ENCODE measurements at regions not wholly inside any gene's neighbourhood (a gene's known extent, or its start where the extent isn't known, plus 50 kb on each side); places are given as distances from the start of the nearest gene placed in this dataset.

DNA sequence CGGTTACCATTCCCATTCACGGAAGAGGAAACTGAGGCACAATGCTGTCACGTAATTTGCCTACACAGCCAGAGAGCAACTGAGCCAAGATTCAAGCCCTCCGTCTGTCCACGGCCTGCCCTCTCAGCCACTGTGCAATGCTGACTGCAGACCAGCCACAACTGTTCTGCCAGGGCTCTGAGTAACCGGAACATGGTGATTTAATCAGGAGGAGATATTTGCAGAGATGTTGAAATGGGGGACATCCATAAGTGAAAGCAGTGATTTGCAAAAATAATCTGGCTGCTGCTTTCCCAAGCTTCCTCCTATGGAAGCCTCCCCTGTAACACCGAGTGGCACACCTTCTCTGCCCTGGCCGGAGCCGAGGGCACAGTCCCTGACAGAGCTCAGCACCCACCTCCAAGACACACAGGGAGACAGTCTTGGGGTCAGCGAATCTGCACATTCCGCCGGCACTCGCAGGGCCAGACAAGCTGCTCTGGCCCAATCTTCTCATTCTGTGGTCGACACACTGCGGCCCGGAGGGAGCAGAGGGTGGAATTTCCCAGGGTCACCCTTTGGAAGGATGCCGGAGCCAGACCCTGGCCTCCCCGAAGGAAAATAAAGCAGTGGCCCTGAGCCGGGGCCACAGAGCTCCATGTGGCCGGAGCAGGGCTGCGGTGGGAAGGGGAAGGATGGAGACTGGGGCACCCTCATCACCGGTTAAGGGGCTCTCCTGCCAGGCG is 158.2 kb upstream of the DIO3 start:
- in situ Hi-C loops (cut with HindIII; ENCODE audit: low sequenced_read_pairs), result no loop called here
- DNase-seq (ENCODE audit: low spot score), result no peak

DNA sequence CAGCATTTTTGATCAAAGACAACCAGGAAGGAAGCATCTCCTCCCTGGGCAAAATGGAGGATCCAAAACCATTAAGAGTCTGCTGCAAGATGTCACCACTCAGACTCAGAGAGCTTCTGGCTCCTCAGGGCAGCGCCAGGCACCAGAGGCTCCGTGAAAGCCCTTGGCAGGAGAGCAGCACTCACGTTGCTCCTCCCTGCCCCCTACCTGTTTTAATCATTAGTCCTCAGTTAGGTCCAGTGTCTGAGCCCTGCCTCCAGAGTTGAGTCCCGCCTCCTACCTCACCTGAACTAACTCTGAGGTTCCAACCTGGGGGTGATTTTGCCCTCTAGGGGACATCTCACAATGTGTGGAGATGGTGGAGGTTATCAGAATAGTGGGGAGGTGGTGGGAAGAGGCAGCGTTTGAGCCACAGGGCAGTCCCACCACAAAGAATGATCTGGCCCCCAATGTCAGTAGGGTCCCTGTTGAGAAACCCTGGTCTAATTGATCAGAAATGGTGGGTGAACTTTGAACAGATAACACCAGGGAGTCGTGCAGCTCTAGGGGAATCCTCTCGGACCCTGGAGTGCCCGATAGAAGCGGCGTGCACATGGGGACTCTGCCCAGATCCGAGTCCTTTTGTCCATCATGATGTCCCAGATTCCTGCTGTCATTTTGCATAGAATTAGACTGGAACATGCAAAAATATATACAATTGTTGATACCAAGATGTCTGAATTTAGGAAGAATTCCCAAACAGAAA is 156.7 kb upstream of the DIO3 start:
- no peak for DNase-seq (ENCODE audit: low spot score)
- in situ Hi-C loops (cut with HindIII; ENCODE audit: low sequenced_read_pairs), result no loop called here

DNA sequence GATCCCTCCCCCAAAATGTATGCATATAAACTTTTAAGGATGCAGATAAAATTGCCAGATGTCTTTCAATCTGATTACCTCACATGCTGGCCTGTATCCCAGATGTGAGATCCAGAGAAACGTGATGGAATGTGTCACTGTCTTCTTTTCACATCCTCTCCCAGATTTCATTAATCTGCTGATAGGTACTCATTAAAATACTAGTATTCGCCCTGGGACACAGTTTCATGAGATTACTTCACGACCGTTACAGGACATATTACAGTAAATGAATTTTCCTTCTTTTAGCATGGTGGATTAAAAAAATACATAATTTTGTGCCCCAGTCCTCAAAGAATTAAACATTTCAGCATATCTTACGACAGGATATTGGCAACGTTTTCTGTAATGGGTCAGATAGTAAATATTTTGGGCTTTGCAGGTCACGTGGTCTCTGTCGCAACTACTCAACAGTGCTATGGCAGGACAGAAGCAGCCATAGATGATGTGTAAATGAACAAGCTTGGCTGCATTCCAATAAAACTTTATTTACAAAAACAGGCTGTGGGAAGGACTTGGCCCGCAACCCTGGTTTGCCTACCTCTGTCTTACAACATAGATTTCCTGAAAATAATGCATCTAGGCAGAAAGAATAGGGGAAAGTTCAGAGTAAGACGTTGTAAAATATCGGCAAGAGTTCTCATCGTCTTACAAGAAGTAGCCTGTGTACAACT is 156.0 kb upstream of the DIO3 start:
- in situ Hi-C loops (cut with HindIII; ENCODE audit: low sequenced_read_pairs), result no loop called here

DNA sequence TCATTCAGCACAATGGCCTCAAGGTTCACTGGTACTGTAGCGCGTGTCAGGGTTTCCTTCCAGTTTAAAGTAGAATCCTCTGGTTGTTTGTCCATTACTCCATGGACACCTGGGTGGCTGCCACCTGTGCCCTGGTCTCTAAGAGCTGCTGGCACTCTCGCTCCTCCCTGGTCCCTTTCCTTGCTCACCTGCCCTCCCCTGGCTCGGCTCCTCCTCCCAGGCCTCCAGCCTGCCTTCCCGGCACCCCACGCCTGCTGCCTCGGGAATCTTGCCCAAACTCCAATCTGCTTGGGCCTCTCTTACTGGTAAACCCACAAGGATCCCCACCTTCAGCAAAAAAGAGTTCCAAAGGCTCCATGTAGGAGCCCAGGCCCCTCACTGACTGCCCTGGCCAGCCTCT is 154.4 kb upstream of the DIO3 start:
- in situ Hi-C loops (cut with HindIII; ENCODE audit: low sequenced_read_pairs), result no loop called here
- peak; percentile 87 for DNase-seq (ENCODE audit: low spot score)

More for the DNA sequence above, 156.0 kb upstream of the DIO3 start:
- no peak for DNase-seq (ENCODE audit: low spot score)

DNA sequence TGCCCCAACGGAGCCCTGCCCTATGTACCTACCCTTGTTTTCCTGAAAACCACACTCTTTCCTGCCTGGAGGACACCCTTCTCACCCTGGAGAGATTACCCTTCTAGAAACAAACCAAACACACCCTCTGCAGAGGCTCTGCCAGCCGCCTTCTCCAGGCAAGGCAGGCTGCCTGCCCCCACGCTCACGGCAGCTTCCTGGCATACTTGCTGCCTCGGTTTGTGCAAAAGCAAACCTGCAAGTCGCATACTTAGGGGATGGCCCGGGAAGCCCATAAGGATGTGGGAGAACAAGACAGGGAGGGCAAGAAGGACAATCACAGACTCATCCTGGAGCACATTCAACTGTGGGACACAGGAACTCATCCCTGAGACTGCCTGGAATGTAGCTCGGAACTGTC is 154.0 kb upstream of the DIO3 start:
- no peak for DNase-seq (ENCODE audit: low spot score)
- in situ Hi-C loops (cut with HindIII; ENCODE audit: low sequenced_read_pairs), result no loop called here

DNA sequence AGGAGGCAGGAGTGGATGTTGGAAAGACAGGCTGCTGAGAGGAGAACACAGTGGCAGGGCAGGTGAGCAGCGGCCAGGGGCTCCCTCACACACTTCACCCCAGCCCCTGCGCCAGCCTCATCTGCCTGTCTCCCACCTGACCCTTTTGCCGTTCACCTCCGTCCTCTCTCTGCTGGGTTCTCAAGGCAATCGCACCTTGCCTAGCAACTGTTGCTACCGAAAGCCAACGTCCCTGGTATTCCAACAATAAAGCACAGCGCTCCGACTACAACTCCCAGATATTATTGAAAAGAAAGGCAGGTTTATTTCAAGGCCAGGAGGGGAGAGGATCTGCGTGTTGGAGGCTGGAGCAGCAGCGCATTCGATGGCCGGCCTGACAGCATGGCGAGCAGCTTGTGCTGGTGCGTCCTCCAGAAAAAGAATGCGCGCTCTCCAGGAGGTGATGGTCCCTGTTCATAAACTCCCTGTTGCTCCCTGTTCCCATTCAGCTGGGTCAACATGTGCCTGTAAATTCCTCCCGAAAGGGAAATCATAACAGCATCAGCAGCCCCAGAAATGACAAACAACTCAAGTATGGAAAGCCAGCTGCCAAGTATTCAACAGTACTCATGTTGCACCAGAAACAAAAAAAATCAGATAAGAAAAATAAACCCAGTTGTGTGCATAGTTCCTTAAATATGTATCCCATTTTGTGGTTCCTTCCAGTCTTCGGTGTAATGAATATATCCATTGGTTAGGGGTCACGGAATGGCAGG is 153.0 kb upstream of the DIO3 start:
- in situ Hi-C loops (cut with HindIII; ENCODE audit: low sequenced_read_pairs), result no loop called here
- peak; percentile 5 for DNase-seq (ENCODE audit: low spot score)

DNA sequence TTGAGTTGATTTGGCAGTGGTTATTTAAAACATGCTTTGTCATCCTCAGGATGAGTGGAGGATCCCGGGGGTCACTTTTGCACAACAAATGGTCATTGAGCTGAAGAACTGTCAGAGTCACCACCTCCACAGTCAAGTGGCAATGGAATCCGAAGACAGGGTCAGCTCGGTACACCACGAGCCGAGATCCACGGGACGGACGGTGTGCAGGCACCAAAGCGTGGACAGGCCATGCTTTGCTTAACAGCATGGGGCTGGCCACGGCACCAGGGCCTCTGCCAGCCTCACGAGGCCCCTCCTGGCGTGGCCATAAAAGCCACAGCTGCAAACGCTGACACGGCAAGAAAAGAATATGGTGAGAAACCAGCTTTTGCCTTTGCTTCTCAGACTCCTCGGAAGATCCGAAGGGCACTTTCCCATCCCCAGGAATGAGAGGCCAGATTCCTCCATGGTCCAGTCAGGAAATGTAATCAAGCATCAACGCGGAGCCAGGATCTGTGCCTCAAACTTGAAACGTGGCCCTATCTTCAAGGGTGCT is 152.2 kb upstream of the DIO3 start:
- DNase-seq (ENCODE audit: low spot score), result no peak
- in situ Hi-C loops (cut with HindIII; ENCODE audit: low sequenced_read_pairs), result no loop called here

DNA sequence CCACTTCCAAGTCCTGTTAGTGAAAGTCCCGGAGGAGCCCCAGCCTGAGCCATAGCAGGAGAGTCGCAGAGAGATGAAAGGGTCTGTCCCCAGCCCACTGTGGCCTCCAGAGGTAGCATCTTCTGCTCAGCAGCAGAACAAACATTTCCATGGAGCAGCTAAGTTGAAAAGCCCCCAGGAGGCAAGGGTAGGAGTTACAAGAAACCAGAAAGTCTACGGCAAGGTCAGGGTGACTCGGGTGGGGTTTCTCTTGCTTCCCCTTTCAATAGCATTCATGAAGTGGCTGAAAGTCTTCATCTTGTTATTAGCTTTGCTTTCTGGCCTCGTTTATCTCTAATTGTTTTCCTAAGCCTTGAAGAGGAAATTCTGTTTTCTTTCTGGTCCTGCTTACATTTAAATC is 151.2 kb upstream of the DIO3 start:
- DNase-seq (ENCODE audit: low spot score), result no peak
- in situ Hi-C loops (cut with HindIII; ENCODE audit: low sequenced_read_pairs), result no loop called here

DNA sequence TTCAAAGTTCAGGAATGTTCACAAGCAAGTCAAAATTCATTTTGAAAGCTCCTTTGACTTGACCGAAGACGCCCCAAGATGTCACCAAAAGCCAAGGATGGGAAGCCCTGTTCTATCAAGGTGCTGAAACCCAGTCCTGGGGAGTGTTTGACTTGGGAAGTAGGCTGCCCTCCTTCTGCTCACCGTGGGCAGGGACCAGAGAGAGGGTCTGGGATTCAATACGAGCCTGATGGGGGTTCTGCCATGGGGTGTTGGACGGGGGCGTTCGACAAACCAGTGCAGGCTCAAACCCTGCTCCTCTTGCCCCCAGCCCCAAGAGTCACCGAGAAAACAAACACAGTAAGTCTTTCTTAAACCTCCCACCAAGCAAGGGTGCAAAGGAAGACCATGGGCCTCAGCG is 150.1 kb upstream of the DIO3 start:
- in situ Hi-C loops (cut with HindIII; ENCODE audit: low sequenced_read_pairs), result no loop called here
- no peak for DNase-seq (ENCODE audit: low spot score)

DNA sequence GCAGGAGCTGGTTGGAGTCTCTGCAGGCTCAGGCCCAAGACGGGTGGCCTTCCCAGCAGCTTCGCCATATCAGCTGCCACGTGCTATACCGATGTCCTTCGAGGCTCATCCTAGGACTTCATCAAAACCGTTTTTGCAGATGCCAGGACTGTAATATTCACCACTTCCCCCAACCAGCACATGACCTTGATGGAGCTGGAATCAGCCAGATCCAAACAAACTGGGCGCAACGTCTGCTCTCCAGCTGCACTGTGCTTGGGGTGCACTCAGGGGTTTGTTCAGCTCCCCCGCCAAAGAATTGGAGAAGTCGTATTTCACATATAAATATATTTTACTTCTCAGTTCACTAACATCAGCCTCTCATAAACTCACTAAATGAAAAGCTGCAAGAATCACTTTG is 149.5 kb upstream of the DIO3 start:
- DNase-seq (ENCODE audit: low spot score), result no peak
- in situ Hi-C loops (cut with HindIII; ENCODE audit: low sequenced_read_pairs), result no loop called here

DNA sequence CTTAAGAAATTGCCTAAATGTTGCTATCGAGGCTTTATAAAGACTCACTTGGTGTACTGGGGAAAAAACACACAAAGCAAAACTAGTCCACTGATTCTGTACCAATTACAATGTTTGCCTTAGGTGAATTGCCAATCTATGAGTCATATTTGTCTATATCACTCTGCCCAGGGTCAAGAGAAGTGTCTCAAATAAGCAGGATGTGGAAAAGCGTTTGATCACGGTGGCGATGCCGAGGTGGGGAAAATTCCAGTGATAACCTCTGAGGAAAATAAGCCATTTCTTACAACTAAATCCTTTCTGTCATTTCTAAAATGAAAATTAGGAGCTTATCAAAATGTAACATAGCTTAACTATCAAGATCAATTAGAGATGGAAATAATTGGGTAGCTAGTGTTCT is 148.6 kb upstream of the DIO3 start:
- DNase-seq (ENCODE audit: low spot score), result no peak

DNA sequence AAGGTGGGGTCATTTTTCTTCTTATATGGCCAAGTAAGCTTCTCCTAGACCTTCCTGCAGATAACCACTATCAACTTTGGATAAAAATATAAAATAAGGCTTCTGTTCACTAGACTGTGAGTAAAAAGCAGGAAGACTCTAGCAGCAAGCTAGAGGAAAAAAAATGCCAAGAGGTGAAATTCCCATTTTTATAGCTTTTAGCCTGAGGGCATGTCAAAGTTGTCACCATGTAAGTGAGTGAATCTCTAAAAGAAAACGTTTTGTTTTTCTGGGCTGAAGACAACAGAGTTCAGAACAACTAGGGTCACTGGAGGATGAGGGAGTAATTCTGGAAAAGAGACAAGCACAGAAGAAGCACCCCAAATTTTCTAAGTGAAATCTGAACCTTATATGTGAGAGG is 143.9 kb upstream of the DIO3 start:
- in situ Hi-C loops (cut with HindIII; ENCODE audit: low sequenced_read_pairs), result no loop called here
- DNase-seq (ENCODE audit: low spot score), result no peak

More for the DNA sequence above, 148.6 kb upstream of the DIO3 start:
- in situ Hi-C loops (cut with HindIII; ENCODE audit: low sequenced_read_pairs), result no loop called here

DNA sequence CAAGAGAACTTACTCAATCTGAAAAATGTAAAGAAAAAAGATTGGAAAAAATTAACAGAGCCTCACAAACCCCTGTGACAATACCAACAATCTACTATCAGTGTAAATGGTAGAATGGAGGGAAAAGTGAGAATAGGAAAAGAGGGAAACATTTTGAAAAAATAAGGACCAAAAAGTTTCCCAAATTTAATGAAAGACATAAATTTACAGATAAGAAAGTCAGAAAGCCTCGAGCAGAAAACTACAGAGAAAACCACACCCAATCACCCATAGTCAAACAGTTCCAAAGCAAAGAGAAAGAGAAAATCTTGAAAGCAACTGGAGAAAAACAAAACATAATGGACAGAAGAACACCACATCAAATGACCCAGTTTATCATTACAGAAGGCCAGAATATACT is 142.7 kb upstream of the DIO3 start:
- DNase-seq (ENCODE audit: low spot score), result no peak
- in situ Hi-C loops (cut with HindIII; ENCODE audit: low sequenced_read_pairs), result no loop called here

DNA sequence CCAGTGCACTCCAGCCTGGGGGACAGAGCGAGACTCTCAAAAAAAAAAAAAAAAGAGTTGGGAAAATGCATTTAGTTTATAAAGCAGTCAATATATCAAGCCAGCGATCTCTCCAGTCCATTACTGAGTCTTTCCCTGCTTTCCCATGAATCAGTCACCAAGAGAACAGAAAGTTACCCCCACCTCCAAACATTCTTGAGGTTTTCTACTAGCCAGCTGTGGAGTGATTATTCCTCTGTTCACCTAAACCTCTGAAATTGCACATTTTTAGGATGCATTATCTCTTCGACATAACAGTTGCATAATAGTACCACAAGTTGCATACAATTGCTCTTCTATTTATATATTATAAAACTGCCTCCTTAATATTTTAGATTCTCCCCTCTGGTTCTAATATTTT is 134.8 kb upstream of the DIO3 start:
- DNase-seq (ENCODE audit: low spot score), result no peak
- in situ Hi-C loops (cut with HindIII; ENCODE audit: low sequenced_read_pairs), result no loop called here

DNA sequence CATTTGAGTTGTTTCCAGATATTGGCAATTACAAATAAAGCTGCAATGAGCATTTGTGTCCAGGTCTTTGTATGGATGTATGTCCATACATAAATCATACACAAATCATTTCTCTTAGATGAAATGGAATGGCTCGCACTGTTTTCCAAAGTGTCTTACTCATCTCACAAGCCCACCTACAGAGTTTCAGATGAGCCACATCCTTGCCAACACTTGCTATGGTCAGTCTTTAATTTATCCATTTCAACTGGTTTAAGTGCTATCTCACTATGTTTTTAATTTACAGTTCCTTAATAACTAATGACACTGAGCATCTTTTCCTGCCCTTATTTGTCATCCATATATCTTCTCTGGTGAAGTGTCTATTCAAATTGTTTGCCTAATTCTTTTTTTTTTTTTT is 132.9 kb upstream of the DIO3 start:
- in situ Hi-C loops (cut with HindIII; ENCODE audit: low sequenced_read_pairs), result no loop called here
- no peak for DNase-seq (ENCODE audit: low spot score)

DNA sequence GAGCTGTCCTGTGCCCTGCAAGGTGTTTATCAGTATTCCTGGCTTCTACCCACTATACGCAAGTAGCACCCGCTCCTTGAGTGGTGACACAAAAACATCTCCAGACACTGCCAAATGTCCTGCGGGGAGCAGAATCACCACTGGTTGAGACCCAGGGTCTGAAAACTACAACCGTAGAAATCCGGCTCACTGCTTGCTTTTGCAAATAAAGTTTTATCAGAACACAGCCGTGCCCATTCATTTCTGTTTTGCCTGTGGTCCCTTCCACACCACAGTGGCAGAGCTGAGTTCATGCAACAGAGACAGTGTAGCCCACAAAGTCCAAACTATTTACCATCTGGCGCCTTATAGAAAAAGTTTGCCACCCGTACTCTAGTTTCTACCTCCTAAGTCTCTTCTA is 125.7 kb upstream of the DIO3 start:
- no peak for DNase-seq (ENCODE audit: low spot score)
- in situ Hi-C loops (cut with HindIII; ENCODE audit: low sequenced_read_pairs), result no loop called here

DNA sequence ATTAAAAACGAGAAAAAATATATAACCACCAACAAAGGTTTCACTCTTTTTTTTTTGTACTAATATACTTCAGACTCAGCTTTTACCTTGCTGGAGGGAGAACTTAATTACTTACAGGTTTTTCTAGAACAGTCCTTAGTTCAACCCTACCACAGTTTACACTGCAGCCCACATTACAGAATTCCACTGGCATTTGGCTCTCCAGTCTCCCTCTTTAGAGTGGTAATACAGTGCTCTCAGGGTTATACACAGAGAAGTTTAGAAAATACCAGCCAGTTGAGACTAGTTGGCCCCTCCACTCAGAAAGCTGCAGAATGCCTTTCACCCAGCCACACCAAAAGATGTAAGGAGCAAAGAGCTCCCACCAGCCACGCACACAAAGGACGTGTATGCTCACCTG is 122.3 kb upstream of the DIO3 start:
- in situ Hi-C loops (cut with HindIII; ENCODE audit: low sequenced_read_pairs), result no loop called here
- no peak for DNase-seq (ENCODE audit: low spot score)

DNA sequence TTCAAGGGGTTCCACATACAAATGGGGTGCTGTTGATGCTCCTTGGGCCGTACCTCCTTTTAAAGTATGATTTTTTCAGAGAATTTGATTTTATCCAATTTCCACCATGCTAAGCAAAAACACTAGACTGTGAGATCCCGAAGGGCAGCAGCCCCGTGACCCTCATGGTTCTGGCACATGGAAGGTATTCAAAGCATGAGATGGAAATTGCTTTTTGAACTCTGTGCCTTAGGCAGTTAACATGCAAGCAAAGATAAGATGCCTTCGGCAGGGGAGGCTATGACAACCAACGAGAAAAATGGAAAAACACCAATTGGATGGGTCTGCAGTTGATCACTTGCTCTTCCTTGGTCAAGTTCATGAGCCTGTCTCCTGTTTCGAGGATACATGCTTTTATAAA is 120.8 kb upstream of the DIO3 start:
- in situ Hi-C loops (cut with HindIII; ENCODE audit: low sequenced_read_pairs), result no loop called here
- DNase-seq (ENCODE audit: low spot score), result no peak

DNA sequence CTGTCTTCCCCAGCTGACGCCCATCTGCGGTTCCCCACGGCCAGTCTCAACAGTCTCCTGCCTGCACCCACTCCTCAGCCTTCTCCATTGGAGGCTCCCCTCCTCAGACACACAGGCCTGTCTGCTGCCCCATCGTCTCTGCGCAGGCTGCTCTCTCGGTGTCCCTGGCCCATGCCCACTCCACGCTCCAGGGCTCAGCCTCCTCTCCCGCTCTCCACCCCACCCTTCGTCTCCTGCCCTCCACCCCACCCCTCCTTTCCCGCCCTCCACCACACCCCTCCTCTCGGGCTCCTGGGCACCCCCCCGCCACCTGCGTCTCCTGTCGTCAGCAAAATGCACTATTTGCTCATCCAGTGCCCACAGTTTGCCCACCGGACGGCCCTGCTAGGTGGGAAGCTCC is 119.6 kb upstream of the DIO3 start:
- in situ Hi-C loops (cut with HindIII; ENCODE audit: low sequenced_read_pairs), result no loop called here
- DNase-seq (ENCODE audit: low spot score), result no peak

DNA sequence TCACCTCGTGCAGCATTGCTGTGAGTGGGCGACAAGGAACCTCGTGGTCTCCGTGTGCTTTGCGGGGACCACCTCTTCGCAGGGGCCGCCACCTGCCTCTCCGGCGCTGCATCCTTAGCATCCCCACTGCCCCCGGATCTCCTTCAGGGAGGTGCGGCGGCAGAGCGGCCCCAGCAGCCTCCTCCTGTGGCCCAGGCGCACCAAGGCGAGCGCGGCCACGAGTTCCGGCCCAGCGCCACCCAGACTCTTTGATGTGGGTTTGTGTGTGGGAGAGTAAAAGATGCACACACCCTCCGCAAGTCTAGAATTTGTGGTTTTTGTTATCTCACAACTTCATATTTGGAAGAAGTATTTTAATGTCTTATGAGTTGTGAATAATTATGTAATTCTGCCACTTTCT is 118.8 kb upstream of the DIO3 start:
- in situ Hi-C loops (cut with HindIII; ENCODE audit: low sequenced_read_pairs), result no loop called here
- no peak for DNase-seq (ENCODE audit: low spot score)

All from G401 (cell line).